ACHN (cell line): ENCODE measurements at regions not wholly inside any gene's neighbourhood (a gene's known extent, or its start where the extent isn't known, plus 50 kb on each side); places are given as distances from the start of the nearest gene placed in this dataset.

Experiments
- DNase-seq: peaks from one replicate; pipeline ENCODE4 v3.0.0-alpha.2; 2015
- in situ Hi-C: cut with HindIII; loops from 2 replicates; pipeline ENCODE4 v1.10.0; 2017; ENCODE audit warnings: low sequenced_read_pairs, low pct_ligation_motif_present, low pct_unique_long_range_greater_than_20kb

DNA sequence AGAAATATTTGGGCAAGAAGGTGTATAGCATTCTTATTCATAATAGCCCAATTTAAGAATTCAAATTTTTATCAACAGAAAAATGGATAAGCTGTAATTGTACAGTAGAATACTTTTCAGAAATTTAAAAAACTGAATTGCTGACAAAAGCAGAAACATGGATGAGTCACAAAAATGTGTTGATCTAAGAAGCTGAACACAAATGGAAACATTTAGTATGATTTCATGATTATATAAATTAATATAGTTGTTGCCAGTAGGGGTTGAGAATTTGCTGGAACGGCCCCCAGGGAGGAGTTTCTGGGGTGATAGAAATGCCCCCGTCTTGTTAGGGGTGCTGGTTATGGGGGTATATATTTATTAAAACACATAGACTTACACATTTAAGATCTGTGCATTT is 179.1 kb downstream of the KLF6 start:
- DNase-seq = no peak
- in situ Hi-C loops = no loop called here

DNA sequence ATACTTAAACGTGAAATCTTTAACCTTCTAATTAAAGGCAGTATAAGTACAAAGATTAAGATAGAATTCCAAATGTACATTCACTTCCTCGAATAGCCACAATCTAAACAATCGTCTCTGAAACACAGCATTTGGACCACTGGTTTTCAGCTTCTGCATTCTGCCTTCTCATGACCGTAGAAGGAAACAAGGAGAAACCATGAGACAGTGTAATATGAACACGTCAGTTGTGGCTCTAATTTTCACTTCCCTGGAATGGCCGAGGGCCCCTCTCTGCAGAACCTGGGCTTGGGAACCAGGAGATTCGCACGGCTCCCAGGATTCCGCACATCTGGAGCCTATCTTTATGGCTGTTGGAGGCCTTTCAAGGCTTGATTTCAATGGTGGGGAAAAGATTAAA is 189.3 kb downstream of the KLF6 start:
- DNase-seq = no peak
- in situ Hi-C loops = no loop called here

DNA sequence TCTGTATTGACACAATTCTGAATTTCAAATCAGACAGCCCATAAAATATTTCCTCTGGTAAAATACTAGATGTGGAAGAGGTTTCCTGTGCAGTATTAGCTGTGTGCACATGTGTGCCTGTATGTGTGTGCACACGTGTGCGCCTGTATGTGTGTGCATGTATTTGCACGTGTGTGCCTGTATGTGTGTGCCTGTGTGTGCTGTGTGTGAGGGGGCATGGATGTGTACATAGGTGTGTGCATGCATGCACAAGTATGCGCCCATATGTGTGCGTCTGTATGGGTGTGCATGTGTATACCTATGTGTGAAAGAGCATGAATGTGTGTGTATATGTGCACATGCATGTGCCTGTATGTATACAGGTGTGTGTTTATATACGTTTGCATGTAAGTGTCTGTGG is 191.4 kb downstream of the KLF6 start:
- in situ Hi-C loops = no loop called here

DNA sequence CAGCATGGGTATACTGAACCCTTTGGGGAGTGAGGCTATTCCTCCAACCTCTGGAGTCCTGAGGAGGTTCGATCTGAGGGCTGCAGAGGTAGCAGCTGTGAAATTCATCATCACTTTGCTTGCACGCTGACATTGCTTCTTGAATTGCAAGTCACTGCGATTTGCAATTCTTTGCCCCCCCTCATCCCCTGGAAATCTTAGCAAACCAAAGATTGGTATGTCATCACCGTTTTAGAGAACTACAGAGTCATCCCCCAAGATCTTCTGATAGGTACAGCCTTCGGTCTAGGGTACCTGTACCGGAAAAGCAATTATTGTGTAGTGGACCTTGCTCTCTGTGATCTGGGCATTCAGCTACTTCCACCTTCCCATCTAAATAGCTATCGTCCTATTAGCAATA is 192.6 kb downstream of the KLF6 start:
- in situ Hi-C loops = no loop called here
- no peak for DNase-seq

More for the DNA sequence above, 191.4 kb downstream of the KLF6 start:
- DNase-seq = no peak

DNA sequence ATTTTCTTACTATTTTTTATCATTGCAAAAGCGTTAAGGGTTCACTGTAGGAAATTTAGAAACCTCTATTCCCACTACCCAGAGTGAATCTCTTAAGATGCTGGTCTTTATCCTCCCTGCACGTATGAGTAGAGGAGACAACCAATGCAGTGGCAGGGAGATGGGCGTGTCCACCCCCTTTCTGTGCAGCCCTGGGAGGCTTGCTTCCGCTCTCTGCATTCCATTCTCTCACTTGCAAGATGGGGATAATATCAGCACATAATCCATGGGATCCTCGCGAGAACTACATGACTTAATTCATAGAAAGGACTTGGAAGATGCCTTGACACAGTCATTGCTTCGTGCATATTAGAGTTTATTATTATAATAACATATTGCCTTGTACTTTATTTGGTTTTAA is 196.2 kb downstream of the KLF6 start:
- no peak for DNase-seq
- in situ Hi-C loops = no loop called here

DNA sequence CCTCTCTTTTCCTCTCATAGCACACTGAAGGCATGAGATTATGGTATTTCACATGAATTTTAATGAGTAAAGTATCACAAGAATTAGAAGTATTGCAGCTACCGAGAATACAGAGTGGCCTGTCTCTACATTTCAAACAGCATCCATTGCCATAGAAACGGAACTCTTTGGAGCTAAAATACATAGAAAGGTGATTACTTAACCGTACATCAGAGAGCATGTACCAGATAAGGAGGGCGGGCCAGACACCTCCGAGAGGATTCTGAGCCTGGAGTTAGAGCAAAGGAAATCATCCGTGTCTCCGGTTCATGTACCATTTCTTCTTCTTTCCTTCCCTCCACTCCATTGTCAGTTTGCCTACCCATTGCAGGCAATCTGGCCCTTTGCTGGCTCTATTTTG is 196.7 kb downstream of the KLF6 start:
- in situ Hi-C loops = no loop called here
- no peak for DNase-seq

DNA sequence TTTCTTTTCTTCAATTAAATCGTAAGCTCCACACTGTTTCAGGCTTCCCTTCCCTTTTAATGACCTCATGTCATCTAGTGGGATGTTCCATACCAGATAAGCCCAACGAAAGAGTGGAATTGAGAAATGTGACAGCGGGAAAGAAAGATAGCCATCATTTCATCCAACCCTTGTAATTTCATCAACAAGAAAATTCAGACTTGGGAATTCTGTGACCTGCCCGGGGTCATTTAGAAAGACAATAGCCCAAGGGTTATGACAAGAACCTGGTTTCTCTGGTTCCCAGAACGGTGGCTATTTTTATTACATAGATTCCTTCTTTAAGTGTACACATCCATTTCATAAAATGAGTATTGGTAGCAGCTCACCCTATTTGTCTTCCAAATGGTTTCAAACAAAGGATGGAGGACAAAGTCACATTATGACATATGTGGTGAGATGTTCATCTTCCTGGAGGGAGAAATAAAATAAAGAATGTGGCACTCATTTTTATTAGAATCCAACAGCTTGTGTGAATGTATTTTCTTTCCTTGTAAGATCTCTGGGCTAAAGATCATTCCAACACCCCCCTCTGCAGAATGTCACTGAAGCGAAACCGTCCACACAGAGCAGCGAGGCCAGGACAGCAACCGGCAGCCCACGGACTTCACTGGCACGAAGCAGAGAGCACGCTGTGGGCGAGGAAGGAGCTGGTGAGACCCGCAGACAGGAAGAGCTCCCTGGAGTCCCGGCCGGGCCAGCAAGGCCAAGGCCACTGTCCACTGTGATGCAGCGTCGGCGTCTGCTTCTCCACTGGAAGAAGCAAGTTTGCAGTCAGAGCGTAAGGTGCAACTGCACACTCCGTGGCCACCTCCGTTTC is 199.9 kb downstream of the KLF6 start:
- DNase-seq = no peak
- in situ Hi-C loops = no loop called here

DNA sequence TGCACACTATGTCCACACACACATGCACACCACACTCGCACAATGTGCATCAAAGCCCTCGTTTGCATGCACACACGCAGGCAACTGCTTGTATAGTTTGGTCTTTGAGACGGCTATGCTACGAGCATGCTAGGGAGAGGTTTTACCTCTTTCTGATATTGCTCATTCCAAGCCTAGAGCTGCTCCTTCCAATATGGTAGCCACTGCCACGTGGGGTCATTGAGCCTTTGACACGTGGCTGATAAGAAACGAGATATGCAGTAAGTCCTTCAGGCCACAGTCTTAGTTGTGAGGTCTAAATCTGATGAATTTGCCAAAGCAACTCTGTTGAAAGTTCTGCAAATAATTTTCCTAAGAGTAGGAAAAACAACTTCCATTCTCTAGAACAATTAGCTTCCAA is 204.4 kb downstream of the KLF6 start:
- DNase-seq = no peak
- in situ Hi-C loops = no loop called here

DNA sequence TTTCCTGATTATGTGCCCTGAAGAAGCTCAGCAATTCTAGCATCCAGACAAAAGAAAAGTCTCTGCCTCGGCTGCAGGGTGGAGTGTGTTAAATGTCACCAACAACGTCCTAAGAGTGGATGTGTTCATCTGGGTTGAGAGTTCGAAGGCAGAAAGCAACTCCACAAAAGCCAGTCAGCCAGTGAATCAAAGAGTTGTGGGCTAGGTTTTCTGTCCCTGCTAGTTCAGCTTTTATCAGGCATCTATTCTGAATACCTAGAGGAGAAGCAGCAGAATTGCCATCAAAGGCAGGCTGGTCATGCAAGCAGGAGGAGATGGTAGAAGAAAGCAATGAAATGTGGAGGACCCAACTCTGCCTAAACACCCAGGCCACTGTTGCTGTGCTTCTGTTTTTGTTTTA is 205.2 kb downstream of the KLF6 start:
- in situ Hi-C loops = no loop called here

DNA sequence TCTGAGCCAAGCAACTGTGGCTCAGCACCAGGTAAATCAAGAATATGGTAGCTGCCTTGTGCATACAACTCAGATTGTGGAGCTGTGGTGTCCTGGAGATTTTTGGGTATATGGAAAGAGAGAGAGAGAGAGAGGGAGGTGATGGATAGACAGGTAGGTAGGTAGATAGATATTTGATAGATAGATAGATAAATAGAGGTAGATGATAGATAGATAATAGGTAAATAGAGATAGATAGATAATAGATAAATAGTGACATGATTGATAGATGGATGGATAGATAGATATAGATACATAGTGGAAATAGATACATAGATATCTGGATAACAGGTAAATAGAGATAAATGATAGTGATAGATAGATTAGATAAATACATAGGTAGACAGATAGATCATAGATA is 206.3 kb downstream of the KLF6 start:
- DNase-seq = no peak
- in situ Hi-C loops = no loop called here

More for the DNA sequence above, 205.2 kb downstream of the KLF6 start:
- DNase-seq = no peak

DNA sequence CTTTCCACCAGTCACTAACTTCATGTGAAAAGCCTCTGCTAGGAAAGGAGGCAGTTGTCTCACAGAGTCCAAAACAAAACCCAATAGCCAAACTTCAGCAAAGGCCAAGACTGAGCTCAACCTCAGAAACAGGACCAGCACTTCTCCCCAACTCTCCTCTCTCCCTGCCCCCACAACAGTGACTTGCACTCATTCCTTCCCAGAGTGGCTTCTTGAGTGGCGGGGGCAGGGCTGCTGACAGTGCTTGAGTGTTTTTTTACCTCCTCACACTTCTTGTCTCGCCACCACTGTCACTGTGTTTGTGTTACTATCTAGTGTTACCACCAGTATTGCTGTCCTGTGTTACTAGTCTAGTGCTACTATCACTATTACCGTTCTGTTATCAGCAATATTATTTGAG is 206.8 kb downstream of the KLF6 start:
- in situ Hi-C loops = no loop called here

DNA sequence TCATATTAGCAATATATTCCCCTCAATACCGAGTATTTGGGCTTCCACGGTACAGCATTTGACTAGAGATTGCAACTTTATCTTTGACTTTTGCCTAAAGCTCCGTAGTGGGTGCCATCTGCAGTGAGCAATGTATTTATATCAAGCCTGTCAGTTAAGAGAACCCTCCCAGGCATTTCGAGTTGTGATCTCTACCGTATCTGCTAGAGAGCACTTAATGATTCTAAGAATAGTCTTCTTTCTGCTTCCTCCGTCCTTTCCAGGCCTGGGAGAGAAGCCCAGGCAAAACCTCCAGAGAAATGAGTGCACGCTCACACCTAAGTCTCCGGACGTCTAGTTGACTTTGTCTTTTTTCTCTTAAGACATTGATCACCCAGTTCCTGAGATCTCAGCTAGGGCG is 210.6 kb downstream of the KLF6 start:
- in situ Hi-C loops = no loop called here
- no peak for DNase-seq

More for the DNA sequence above, 206.8 kb downstream of the KLF6 start:
- DNase-seq = no peak

DNA sequence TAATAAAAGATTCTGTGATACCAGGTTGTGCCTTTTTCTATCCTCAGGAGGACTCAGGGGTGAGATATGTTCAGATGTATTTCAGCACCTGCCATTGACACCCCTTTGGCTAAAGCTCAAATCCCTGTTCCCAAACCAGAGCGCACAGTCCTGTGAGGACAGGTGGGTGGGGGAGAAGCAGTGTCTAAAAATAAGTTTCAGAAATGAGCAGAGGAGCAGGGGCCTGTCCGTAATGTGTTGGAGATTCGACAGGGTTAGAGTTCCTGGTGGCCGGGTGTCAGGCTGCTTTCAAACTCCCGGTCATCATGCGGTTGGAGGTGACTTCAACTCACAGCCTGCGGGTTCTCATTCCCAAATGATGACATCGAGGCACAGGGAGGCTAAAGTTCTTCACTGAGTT is 211.5 kb downstream of the KLF6 start:
- DNase-seq = no peak
- in situ Hi-C loops = no loop called here

DNA sequence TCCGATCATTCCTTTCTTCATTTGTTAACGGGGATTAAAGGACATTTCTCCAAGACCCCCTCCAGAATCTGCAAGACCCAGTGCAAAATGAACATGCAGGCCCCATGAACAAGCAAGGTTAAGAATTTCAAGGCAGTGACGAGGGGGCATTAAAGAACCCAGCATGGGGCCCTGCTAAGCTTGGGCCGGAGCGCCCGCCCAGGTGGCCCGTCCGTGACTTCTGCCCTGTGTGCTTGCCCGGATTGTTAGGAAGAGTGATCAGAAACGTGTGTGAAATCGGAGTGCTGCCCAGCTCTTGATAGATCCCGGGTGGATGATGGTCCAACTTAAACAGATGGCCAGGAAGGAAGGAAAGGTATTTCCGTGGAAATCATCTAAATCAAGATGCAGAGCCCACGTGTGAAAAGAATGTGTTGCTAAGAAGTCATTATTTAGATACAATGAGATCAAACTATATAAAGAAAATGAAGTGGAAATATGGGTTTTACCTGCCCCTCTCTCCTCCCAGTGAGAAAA is 213.6 kb downstream of the KLF6 start:
- no peak for DNase-seq

DNA sequence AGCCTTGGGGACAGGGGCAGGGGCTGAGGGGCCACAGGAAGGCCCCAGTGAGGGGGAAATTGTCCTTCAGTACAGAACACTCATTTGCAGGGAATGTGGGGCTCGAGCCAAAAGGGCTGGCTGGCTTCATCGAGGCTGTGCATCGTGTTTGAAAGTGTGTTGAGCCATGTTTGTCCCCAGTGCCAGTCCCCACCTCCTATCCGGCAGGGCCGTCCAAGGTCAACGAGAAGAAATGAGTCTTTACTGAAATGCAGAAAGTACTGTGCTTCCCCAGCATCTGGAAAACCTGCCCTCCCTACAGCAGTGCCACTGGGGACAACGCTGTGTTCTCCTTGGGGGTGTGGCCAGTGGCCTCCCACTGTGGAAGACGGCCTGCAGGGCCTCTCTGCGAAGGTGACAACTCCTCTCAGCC is 214.1 kb downstream of the KLF6 start:
- in situ Hi-C loops = no loop called here
- no peak for DNase-seq

More for the DNA sequence above, 213.6 kb downstream of the KLF6 start:
- in situ Hi-C loops = no loop called here

DNA sequence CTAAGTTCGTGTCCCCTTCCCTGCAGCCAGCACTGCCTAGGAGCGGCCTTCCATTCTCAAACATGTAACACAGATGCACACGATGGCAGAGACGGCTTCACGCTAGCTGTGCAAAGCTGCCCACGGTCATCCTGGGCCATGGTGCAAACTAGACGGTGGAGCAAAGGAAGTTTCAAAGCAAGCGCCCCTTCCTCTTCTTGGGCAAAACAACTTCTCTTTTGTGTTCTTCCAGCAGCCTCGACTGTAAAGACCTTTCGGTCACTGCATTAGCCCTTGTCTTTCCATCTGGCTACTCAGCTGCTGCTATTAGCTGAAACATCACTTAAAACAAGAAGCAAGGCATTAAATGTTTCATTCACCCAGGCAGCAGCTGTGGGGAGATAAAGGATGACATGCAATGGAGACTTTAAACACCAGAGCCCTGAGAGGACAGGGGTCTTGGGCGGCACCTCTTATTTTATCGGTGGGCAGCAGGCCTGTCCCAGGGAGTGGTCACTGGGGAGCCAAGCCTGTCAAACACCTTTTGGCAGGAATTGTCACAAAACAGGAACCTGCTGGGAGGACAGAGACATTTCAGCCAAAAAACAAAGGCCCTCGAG is 214.8 kb downstream of the KLF6 start:
- in situ Hi-C loops = no loop called here
- DNase-seq = no peak

DNA sequence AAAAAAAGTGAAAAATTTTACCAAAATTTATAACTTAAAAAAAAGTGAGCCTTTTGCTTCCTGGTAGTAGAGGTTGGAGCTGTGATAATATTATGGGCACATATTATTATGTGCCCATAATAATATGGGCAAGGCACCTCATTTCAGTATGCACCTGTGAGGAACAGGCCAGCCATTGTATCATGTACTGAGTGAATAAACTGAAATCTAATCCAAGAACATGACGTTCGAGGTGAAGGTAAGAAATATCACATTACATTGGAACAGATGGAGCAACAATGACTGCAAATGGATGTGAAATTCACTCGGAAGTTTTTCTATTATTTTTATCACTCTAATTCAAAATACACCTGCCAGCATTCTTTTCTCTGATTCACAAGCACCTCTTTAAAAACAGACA is 216.0 kb downstream of the KLF6 start:
- in situ Hi-C loops = no loop called here
- no peak for DNase-seq

DNA sequence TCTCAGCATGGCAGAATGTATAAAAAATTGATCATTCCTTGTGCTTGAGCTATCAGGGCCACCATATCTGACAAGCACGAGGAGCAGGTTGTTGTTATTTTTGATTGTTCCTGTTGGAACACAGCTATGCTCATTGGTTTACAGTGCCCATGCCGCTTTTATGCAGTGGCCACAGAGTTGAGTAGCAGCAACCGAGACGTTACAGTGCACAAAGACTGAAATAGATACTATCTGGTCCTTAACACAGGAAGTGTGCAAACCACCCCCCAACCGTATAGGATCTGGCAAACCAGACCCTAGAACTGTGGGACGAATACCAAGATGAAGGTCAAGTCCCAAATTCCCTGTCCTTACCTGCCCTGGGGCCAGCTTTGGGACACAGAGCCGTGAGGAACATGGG is 216.6 kb downstream of the KLF6 start:
- in situ Hi-C loops = no loop called here
- DNase-seq = no peak

DNA sequence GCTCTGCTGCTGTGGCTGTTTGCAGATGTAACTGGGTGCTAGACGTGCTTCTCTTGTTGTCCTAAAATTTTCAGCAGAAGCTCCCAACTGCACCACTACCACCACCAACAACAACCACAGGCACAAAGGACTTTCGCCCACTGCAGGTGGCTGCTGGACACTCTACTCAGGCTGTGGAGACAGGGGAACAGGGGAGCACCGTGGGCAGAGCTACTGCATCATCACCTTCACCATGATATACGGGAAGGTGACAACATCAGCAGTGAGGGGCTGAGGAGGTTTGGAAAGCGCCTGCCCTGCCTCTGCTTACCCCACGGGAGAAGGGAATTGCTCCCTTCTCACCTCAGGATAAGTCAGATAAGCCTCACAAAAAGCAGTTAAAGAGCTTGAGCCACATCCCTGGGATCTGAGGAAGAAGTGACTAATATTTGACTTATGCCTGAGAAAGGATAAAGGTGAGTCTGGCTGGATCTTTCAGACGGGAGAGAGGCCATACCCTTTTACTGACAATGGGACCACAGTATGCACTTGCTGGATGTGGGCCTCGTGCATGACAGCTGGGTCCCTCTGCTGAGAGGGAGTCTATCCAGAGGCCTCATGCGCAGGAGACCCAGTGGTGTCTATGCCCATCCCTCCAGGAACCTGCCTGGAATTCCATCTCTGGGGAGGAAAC is 217.6 kb downstream of the KLF6 start:
- in situ Hi-C loops = no loop called here
- no peak for DNase-seq
